B cell (primary cell): ENCODE measurements at regions not wholly inside any gene's neighbourhood (a gene's known extent, or its start where the extent isn't known, plus 50 kb on each side); places are given as distances from the start of the nearest gene placed in this dataset.

ENCODE experiments used
- EZH2 ChIP-seq: IDR thresholded peaks from 2 replicates; pipeline ENCODE4 v1.6.1; 2012; ENCODE audit warnings: borderline replicate concordance, low read depth, mild to moderate bottlenecking, moderate library complexity, low read length; ENCODE audit not compliant: insufficient read depth, poor library complexity, severe bottlenecking
- TF ChIP-seq, protein P1 (sequence below): fragments of 200-600 bp; IDR thresholded peaks from one replicate; pipeline ENCODE4 v1.8.0; 2022; ENCODE audit warnings: antibody characterized with exemption, mild to moderate bottlenecking

DNA sequence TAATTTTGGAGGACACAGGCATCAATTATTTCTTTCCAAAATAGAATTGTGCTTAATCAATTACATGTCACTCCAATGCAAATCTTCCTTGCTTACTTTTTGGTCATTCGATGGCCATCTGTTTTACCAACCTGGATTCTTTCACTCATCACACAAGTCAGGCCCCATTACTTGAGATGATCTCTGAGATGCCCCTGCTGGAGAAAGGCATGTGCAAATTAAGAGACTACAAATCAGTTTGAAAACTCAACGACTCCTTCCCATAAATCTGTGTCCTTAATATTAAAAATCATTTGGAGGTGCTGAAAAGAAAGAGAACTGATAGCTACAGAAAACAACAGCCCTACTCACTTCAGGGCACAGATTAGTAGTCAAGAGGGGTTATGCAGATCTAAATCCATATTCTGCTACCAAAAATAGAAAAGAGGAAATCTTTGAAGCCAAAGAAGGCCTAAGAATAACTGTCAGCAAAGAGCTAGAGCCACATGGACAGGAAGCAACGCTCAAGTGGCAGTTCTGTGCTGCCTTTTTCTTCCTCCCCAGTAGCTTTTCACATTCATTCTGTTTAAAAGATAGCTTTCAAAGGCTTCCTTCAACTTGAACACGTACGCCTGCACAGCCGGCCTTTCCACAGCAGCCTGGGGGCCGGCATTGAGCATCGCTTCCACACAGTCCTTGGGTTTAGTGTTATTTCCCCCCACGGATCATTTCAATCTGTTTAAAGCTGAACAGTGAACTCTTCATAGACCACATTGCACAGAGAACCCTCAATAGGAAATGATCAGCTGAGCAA is 79.3 kb upstream of the MAP3K1 start:
- TF ChIP-seq, protein P1, sequence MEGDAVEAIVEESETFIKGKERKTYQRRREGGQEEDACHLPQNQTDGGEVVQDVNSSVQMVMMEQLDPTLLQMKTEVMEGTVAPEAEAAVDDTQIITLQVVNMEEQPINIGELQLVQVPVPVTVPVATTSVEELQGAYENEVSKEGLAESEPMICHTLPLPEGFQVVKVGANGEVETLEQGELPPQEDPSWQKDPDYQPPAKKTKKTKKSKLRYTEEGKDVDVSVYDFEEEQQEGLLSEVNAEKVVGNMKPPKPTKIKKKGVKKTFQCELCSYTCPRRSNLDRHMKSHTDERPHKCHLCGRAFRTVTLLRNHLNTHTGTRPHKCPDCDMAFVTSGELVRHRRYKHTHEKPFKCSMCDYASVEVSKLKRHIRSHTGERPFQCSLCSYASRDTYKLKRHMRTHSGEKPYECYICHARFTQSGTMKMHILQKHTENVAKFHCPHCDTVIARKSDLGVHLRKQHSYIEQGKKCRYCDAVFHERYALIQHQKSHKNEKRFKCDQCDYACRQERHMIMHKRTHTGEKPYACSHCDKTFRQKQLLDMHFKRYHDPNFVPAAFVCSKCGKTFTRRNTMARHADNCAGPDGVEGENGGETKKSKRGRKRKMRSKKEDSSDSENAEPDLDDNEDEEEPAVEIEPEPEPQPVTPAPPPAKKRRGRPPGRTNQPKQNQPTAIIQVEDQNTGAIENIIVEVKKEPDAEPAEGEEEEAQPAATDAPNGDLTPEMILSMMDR: no peak
- no peak for TF ChIP-seq EZH2
